Neural cell (in vitro differentiated cells): ENCODE measurements at regions not wholly inside any gene's neighbourhood (a gene's known extent, or its start where the extent isn't known, plus 50 kb on each side); places are given as distances from the start of the nearest gene placed in this dataset.

Source experiments
- H2AFZ ChIP-seq: fragments of 200-600, 300-800 bp; sonication (generic), shearing (Covaris generic); 2 replicates; pipeline ENCODE4 v1.6.0; 2014; ENCODE audit warnings: low read depth, mild to moderate bottlenecking, antibody characterized with exemption, low read length, moderate library complexity
- H3F3A ChIP-seq: fragments of 200-600 bp; shearing (Covaris generic); 2 replicates; pipeline ENCODE4 v1.6.1; 2016; ENCODE audit warnings: mild to moderate bottlenecking, moderate library complexity, mixed read lengths, antibody characterized with exemption, low read length; ENCODE audit not compliant: insufficient read depth, poor library complexity, severe bottlenecking
- H3K27ac ChIP-seq: fragments of 200-600, 300-800 bp; sonication (generic), shearing (Covaris generic); 2 replicates; pipeline ENCODE4 v1.5.1; 2014; ENCODE audit warnings: mild to moderate bottlenecking, low read length, moderate library complexity
- H3K27me3 ChIP-seq: fragments of 300-800, 200-600 bp; sonication (generic), shearing (Covaris generic); 2 replicates; pipeline ENCODE4 v1.6.0; 2014; ENCODE audit warnings: mild to moderate bottlenecking, low read depth, low read length, moderate library complexity; ENCODE audit not compliant: insufficient read depth
- H3K36me3 ChIP-seq: fragments of 300-800, 200-600 bp; sonication (generic), shearing (Covaris generic); 2 replicates; pipeline ENCODE4 v1.5.1; 2014; ENCODE audit warnings: mild to moderate bottlenecking, antibody characterized with exemption, low read length, moderate library complexity; ENCODE audit not compliant: insufficient read depth
- H3K4me2 ChIP-seq: fragments of 300-800, 200-600 bp; sonication (generic), shearing (Covaris generic); 2 replicates; pipeline ENCODE4 v1.6.0; 2014; ENCODE audit warnings: mild to moderate bottlenecking, low read length
- H3K4me3 ChIP-seq: fragments of 300-800, 200-600 bp; sonication (generic), shearing (Covaris generic); 2 replicates; pipeline ENCODE4 v1.5.1; 2014; ENCODE audit warnings: mild to moderate bottlenecking, low read length, moderate library complexity
- H3K79me2 ChIP-seq: fragments of 200-600 bp; shearing (Covaris generic); replicated peaks from 2 replicates; pipeline ENCODE4 v1.6.0; 2014; ENCODE audit warnings: mild to moderate bottlenecking, low read length, moderate library complexity; ENCODE audit not compliant: insufficient read depth
- H3K9ac ChIP-seq: fragments of 300-800, 200-600 bp; sonication (generic), shearing (Covaris generic); 2 replicates; pipeline ENCODE4 v1.6.1; 2016; ENCODE audit warnings: mild to moderate bottlenecking, low read length, mixed read lengths
- H3K9me2 ChIP-seq: fragments of 200-600 bp; shearing (Covaris generic); 2 replicates; pipeline ENCODE4 v1.6.1; 2016; ENCODE audit warnings: mild to moderate bottlenecking, low read length, mixed read lengths; ENCODE audit not compliant: insufficient read depth
- H3K9me3 ChIP-seq: fragments of 200-600, 300-800 bp; sonication (generic), shearing (Covaris generic); 2 replicates; pipeline ENCODE4 v1.6.1; 2016; ENCODE audit warnings: mild to moderate bottlenecking, mixed run types, low read length, moderate library complexity, mixed read lengths
- H4K20me1 ChIP-seq: fragments of 200-600 bp; shearing (Covaris generic); 2 replicates; pipeline ENCODE4 v1.6.1; 2016; ENCODE audit warnings: mild to moderate bottlenecking, mixed run types; ENCODE audit not compliant: insufficient read depth
- CTCF ChIP-seq: fragments of 450-650 bp; IDR thresholded peaks from 2 replicates; pipeline ENCODE4 v1.5.1; 2014; ENCODE audit warnings: antibody characterized with exemption, mild to moderate bottlenecking, moderate library complexity; ENCODE audit not compliant: poor library complexity, severe bottlenecking
- EP300 ChIP-seq: fragments of 450-650 bp; conservative IDR thresholded peaks from 2 replicates; pipeline ENCODE4 v1.6.1; 2014; ENCODE audit warnings: antibody characterized with exemption, mild to moderate bottlenecking, moderate library complexity; ENCODE audit not compliant: poor library complexity, severe bottlenecking
- EZH2 ChIP-seq: fragments of 200-600, 300-800 bp; shearing (Covaris generic), sonication (generic); IDR thresholded peaks from 2 replicates; pipeline ENCODE4 v1.6.1; 2014; ENCODE audit warnings: antibody characterized with exemption, low read length, borderline replicate concordance, mild to moderate bottlenecking; ENCODE audit not compliant: insufficient read depth, poor library complexity, severe bottlenecking
- MXI1 ChIP-seq: fragments of 450-650 bp; conservative IDR thresholded peaks from 2 replicates; pipeline ENCODE4 v1.6.1; 2014; ENCODE audit warnings: antibody characterized with exemption, mild to moderate bottlenecking; ENCODE audit not compliant: poor library complexity, severe bottlenecking
- POLR2AphosphoS5 ChIP-seq: IDR thresholded peaks from 2 replicates; pipeline ENCODE4 v1.6.1; 2012
- RAD21 ChIP-seq: fragments of 450-650 bp; conservative IDR thresholded peaks from 2 replicates; pipeline ENCODE4 v1.6.1; 2014; ENCODE audit warnings: antibody characterized with exemption, mild to moderate bottlenecking, moderate library complexity
- REST ChIP-seq: IDR thresholded peaks from 2 replicates; pipeline ENCODE4 v1.6.1; 2012; ENCODE audit warnings: borderline replicate concordance
- SMC3 ChIP-seq: fragments of 450-650 bp; conservative IDR thresholded peaks from 2 replicates; pipeline ENCODE4 v1.6.1; 2014; ENCODE audit warnings: antibody characterized with exemption, mild to moderate bottlenecking, moderate library complexity; ENCODE audit not compliant: poor library complexity
- TAF1 ChIP-seq: IDR thresholded peaks from 2 replicates; pipeline ENCODE4 v1.6.1; 2012; ENCODE audit warnings: low read depth

- H3K79me2 ChIP-seq: no peaks in the 10 kb centered on the region
- H3K9me3 ChIP-seq: no peaks in the 10 kb centered on the region
- H3K9ac ChIP-seq: no peak overlapping the region
- H3K9me2 ChIP-seq: no peaks in the 10 kb centered on the region
- no peak overlapping the region for H3K4me2 ChIP-seq
- no peak for TF ChIP-seq POLR2AphosphoS5
- no peak for TF ChIP-seq EZH2
- TF ChIP-seq RAD21: no peak
- TF ChIP-seq SMC3: no peak
- TF ChIP-seq MXI1: no peak
- TF ChIP-seq CTCF: no peak
- no peak for TF ChIP-seq REST
- no peak for TF ChIP-seq TAF1
- no peak for TF ChIP-seq EP300
- H3K27me3 ChIP-seq: no peaks in the 10 kb centered on the region
- H3K27ac ChIP-seq: no peak overlapping the region
- no peaks in the 10 kb centered on the region for H4K20me1 ChIP-seq
- no peak overlapping the region for H3K4me3 ChIP-seq
- H2AFZ ChIP-seq: no peak overlapping the region
- no peaks in the 10 kb centered on the region for H3F3A ChIP-seq
- no peaks in the 10 kb centered on the region for H3K36me3 ChIP-seq
Measured at GRCh38 chr6:9606435-9607134, 808.3 kb downstream of the TFAP2A start.

GRCh38 chr6:9594746-9595145 is 820.1 kb downstream of the TFAP2A start:
- H3K27me3 ChIP-seq: no peaks in the 10 kb centered on the region
- no peak overlapping the region for H3K4me3 ChIP-seq
- no peaks in the 10 kb centered on the region for H3F3A ChIP-seq
- H3K4me2 ChIP-seq: no peak overlapping the region
- no peaks in the 10 kb centered on the region for H3K9me2 ChIP-seq
- no peak for TF ChIP-seq EZH2
- TF ChIP-seq RAD21: no peak
- no peak for TF ChIP-seq MXI1
- no peak for TF ChIP-seq POLR2AphosphoS5
- no peak for TF ChIP-seq TAF1
- no peak for TF ChIP-seq CTCF
- no peak for TF ChIP-seq REST
- no peak for TF ChIP-seq EP300
- TF ChIP-seq SMC3: no peak
- no peaks in the 10 kb centered on the region for H3K9me3 ChIP-seq
- no peak overlapping the region for H3K9ac ChIP-seq
- no peaks in the 10 kb centered on the region for H3K79me2 ChIP-seq
- H4K20me1 ChIP-seq: no peaks in the 10 kb centered on the region
- no peaks in the 10 kb centered on the region for H3K36me3 ChIP-seq
- H3K27ac ChIP-seq: no peak overlapping the region
- H2AFZ ChIP-seq: no peak overlapping the region
